Inferior parietal cortex (tissue), 1 donor: ENCODE measurements at regions not wholly inside any gene's neighbourhood (a gene's known extent, or its start where the extent isn't known, plus 50 kb on each side); places are given as distances from the start of the nearest gene placed in this dataset.

Source experiments
- DNase-seq: peaks from one replicate; pipeline ENCODE4 v3.0.0-alpha.2; 2016; ENCODE audit errors: extremely low spot score

GRCh38 chr2:60320724-60321123, 232.7 kb downstream of the BCL11A start:
- DNase-seq, result no peak

- DNase-seq, result no peak
Measured at GRCh38 chr2:60319031-60319547, 234.4 kb downstream of the BCL11A start.

- no peak for DNase-seq
Measured at GRCh38 chr2:60318544-60318943, 234.9 kb downstream of the BCL11A start.

GRCh38 chr2:60317844-60318243, 235.6 kb downstream of the BCL11A start:
- no peak for DNase-seq

- DNase-seq, result no peak
Measured at GRCh38 chr2:60317034-60317386, 236.4 kb downstream of the BCL11A start.

- no peak for DNase-seq
Measured at GRCh38 chr2:60316381-60317033, 236.9 kb downstream of the BCL11A start.

- DNase-seq, result no peak
Measured at GRCh38 chr2:60313470-60314172, 239.8 kb downstream of the BCL11A start.

- DNase-seq, result no peak
Measured at GRCh38 chr2:60312618-60313017, 240.8 kb downstream of the BCL11A start.

GRCh38 chr2:60311524-60311923, 241.9 kb downstream of the BCL11A start:
- DNase-seq, result no peak

- no peak for DNase-seq
Measured at GRCh38 chr2:60309941-60310660, 243.4 kb downstream of the BCL11A start.

GRCh38 chr2:60309336-60309735, 244.1 kb downstream of the BCL11A start:
- no peak for DNase-seq

- DNase-seq, result no peak
Measured at GRCh38 chr2:60306267-60306861, 247.1 kb downstream of the BCL11A start.

GRCh38 chr2:60303680-60304079, 249.8 kb downstream of the BCL11A start:
- DNase-seq, result no peak

GRCh38 chr2:60302377-60303126, 250.9 kb downstream of the BCL11A start:
- no peak for DNase-seq

- no peak for DNase-seq
Measured at GRCh38 chr2:60301726-60302125, 251.7 kb downstream of the BCL11A start.

GRCh38 chr2:60299179-60299578, 254.3 kb downstream of the BCL11A start:
- DNase-seq, result no peak

GRCh38 chr2:60298006-60298696, 255.3 kb downstream of the BCL11A start:
- DNase-seq, result no peak

- no peak for DNase-seq
Measured at GRCh38 chr2:60297296-60298005, 256.0 kb downstream of the BCL11A start.

GRCh38 chr2:60296219-60296955, 257.1 kb downstream of the BCL11A start:
- no peak for DNase-seq

GRCh38 chr2:60295636-60295962, 257.9 kb downstream of the BCL11A start:
- peak; percentile 30 for DNase-seq
